ENCODE measurements at regions not wholly inside any gene's neighbourhood (a gene's known extent, or its start where the extent isn't known, plus 50 kb on each side); places are given as distances from the start of the nearest gene placed in this dataset.

GRCh38 chr7:156090988-156091387 lies 278.7 kb upstream of the SHH start:
- no peak overlapping the region for H3K4me3 Mint-ChIP-seq
- H3K27ac Mint-ChIP-seq = no peak overlapping the region
- ATAC-seq = no peak
- peaks cover 5% of the 10 kb centered on the region for H3K27me3 Mint-ChIP-seq (ENCODE audit: low read depth)
- DNase-seq = no peak
- no peaks in the 10 kb centered on the region for H3K36me3 Mint-ChIP-seq (ENCODE audit: low read depth)
- CTCF ChIA-PET = no interaction called here
- H3K4me1 Mint-ChIP-seq (ENCODE audit: low read depth) = peaks cover 15% of the 10 kb centered on the region
- peaks cover 6% of the 10 kb centered on the region for H3K9me3 Mint-ChIP-seq (ENCODE audit: insufficient read depth)
- POLR2A ChIA-PET = no interaction called here

- H3K27ac Mint-ChIP-seq = no peak overlapping the region
- peaks cover 6% of the 10 kb centered on the region for H3K9me3 Mint-ChIP-seq (ENCODE audit: insufficient read depth)
- DNase-seq (no peak), ATAC-seq (no peak)
- H3K4me1 Mint-ChIP-seq (ENCODE audit: low read depth) = peaks cover 7% of the 10 kb centered on the region
- no peak overlapping the region for H3K4me3 Mint-ChIP-seq
- H3K36me3 Mint-ChIP-seq (ENCODE audit: low read depth) = no peaks in the 10 kb centered on the region
- CTCF ChIA-PET = no interaction called here
- H3K27me3 Mint-ChIP-seq (ENCODE audit: low read depth) = peaks cover 5% of the 10 kb centered on the region
- POLR2A ChIA-PET = no interaction called here
These were observed 277.0 kb upstream of the SHH start for GRCh38 chr7:156089222-156089621.

DNA sequence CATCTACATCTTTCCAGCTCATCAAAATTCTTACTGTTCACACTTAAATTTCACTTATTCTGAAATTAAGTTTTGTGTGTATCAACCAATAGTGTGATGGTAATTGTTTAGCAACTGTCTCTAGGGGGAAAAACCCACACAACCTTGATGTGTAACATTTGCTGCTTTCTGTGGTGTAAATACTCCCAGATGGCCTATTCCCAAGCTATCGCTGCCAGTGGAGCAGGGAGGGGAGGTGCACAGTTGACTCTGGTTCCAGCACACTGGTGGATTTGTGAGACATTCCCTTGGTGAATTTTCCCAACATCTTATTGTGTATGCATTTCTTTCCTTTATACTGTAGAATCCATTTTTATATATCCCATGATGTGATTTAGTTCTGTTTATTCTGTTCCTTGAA lies 275.9 kb upstream of the SHH start:
- Mint-ChIP-seq H3K4me3 (no peak overlapping the region), H3K27me3 (ENCODE audit: low read depth) (peaks cover 5% of the 10 kb centered on the region), H3K36me3 (ENCODE audit: low read depth) (no peaks in the 10 kb centered on the region), H3K9me3 (ENCODE audit: insufficient read depth) (no peaks in the 10 kb centered on the region), H3K27ac (no peak overlapping the region), H3K4me1 (ENCODE audit: low read depth) (peaks cover 7% of the 10 kb centered on the region)
- DNase-seq = no peak
- ChIA-PET POLR2A (no interaction called here), CTCF (no interaction called here)
- ATAC-seq = no peak

DNA sequence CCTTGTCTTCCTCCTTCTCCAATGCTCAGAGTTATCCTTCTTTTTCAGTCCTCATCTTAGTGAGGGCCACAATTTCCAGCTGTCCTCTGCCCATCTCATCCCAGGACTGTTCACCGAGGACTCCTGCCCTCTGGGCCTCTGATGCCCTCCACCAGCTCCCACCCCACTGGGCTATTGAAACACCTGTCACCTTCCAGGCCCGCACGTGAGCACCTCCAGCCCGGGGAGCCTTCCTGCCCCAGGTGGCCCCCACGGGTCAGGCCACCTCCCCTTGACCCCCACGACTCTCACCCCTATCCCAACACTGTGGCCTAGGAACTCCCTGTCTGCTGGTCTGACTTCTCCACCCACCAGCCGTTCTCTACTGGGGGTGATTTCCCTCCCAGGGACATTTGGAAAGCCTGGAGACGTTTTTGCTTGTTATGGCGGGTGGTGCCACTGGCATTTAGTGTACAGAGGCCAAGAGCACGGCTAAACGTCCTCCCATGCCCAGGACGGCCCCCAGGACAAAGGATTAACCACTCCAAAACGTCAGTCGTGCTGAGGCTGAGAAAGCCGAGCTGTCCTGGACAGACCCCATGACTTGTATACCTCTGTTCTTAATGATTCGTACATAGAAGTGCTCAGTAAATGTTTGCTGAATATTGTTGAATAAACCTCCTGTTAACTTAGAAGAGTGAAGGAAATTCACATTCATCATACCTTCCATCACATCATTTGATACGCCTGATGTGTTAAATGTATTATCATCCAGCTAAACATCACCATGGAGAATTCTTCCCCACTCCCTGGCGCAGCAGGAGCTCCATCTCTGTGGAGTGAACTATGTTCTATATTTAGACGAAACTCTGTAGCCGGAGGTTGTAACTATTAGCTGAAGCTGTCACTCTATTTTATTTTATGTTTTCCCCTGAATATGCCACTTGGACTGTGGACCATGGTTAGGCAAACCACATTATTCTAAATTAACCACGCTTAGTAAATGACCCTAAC lies 270.1 kb upstream of the SHH start:
- DNase-seq (no peak), ATAC-seq (no peak)
- no peak overlapping the region for H3K27ac Mint-ChIP-seq
- H3K9me3 Mint-ChIP-seq (ENCODE audit: insufficient read depth) = no peaks in the 10 kb centered on the region
- H3K4me3 Mint-ChIP-seq = no peak overlapping the region
- CTCF ChIA-PET = no interaction called here
- H3K36me3 Mint-ChIP-seq (ENCODE audit: low read depth) = no peaks in the 10 kb centered on the region
- POLR2A ChIA-PET = no interaction called here
- H3K4me1 Mint-ChIP-seq (ENCODE audit: low read depth) = no peaks in the 10 kb centered on the region
- H3K27me3 Mint-ChIP-seq (ENCODE audit: low read depth) = peaks cover 5% of the 10 kb centered on the region

DNA sequence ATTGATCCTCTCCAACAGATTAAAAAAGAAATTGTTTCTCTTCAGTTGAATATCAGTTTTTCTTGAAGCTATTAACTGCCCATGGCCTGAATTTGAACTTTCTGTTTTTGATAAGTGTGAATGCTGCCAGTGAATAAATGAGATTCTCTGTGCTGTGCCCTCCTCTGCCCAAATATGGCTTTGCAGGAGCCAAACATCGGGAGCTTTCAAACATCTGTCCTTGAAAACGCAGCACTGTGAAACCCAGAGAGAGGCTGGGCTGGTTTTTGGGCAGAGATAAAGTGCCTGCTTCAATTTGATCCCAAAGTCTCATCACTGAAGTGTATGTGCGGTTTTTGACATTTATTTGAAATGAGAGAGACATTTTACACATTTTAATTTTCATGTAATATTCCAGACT lies 268.3 kb upstream of the SHH start:
- ATAC-seq = no peak
- Mint-ChIP-seq H3K36me3 (ENCODE audit: low read depth) (no peaks in the 10 kb centered on the region), H3K27me3 (ENCODE audit: low read depth) (peaks cover 7% of the 10 kb centered on the region), H3K4me1 (ENCODE audit: low read depth) (no peaks in the 10 kb centered on the region), H3K9me3 (ENCODE audit: insufficient read depth) (no peaks in the 10 kb centered on the region), H3K4me3 (no peak overlapping the region), H3K27ac (no peak overlapping the region)
- DNase-seq = no peak
- ChIA-PET POLR2A (no interaction called here), CTCF (no interaction called here)

- no peak for ATAC-seq
- peaks cover 7% of the 10 kb centered on the region for H3K27me3 Mint-ChIP-seq (ENCODE audit: low read depth)
- no peaks in the 10 kb centered on the region for H3K4me1 Mint-ChIP-seq (ENCODE audit: low read depth)
- H3K4me3 Mint-ChIP-seq = no peak overlapping the region
- no peak overlapping the region for H3K27ac Mint-ChIP-seq
- no peak for DNase-seq
- no peaks in the 10 kb centered on the region for H3K9me3 Mint-ChIP-seq (ENCODE audit: insufficient read depth)
- ChIA-PET POLR2A (no interaction called here), CTCF (no interaction called here)
- H3K36me3 Mint-ChIP-seq (ENCODE audit: low read depth) = no peaks in the 10 kb centered on the region
These were observed 267.8 kb upstream of the SHH start for GRCh38 chr7:156080046-156080445.

DNA sequence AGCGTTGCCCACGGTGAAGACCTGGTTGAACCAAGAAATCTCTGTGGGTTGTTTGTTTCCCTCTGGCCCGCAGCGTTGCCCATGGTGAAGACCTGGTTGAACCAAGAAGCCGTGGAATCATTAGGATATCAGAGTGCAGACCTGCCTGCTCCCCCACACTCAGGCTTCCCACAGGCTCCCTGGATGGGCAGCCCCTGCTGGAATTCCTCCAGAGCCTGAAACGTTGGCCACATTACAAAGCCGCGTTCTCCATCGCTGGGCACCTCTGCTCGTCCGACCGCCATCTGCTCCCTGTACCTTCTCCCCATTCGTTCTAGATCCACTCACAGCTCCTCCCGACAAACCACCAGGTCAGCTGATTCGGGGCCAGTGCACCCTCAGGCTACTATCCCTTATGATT lies 266.9 kb upstream of the SHH start:
- no peaks in the 10 kb centered on the region for H3K4me1 Mint-ChIP-seq (ENCODE audit: low read depth)
- ChIA-PET CTCF (no interaction called here), POLR2A (no interaction called here)
- H3K27me3 Mint-ChIP-seq (ENCODE audit: low read depth) = peaks cover 7% of the 10 kb centered on the region
- no peaks in the 10 kb centered on the region for H3K9me3 Mint-ChIP-seq (ENCODE audit: insufficient read depth)
- no peak overlapping the region for H3K27ac Mint-ChIP-seq
- ATAC-seq (no peak), DNase-seq (no peak)
- H3K36me3 Mint-ChIP-seq (ENCODE audit: low read depth) = no peaks in the 10 kb centered on the region
- H3K4me3 Mint-ChIP-seq = no peak overlapping the region

DNA sequence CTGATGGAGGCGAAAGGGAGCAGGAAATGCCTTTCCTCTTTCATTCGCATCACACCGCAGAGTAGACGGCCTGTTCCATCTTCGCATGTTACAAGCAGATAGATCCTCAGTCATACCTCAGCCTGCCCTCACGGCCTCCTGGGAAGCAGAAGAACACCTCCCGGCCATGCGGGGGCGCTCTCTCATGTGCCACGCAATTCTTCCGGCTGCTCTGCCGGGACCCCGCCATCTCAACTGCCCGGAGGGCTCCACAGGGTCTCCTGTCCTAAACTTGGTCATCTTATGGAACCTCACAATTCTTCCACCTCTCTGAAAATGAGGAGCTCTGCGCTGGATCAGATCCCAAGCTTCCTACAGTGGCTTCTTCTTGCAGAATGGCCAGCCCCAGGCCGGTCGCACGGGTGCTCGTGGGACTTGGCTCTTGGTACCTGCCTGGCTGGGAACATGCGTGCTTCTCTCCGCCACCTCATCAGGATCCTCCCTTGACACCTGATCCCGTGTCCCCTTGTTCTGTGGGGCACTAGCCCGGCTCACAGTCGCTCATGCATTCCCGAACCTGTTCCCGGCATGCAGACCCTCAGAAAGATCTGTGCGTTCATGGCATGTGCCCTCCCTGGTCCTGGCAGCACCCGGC lies 262.8 kb upstream of the SHH start:
- Mint-ChIP-seq H3K4me3 (no peak overlapping the region), H3K36me3 (ENCODE audit: low read depth) (no peaks in the 10 kb centered on the region), H3K9me3 (ENCODE audit: insufficient read depth) (no peaks in the 10 kb centered on the region), H3K27ac (no peak overlapping the region), H3K27me3 (ENCODE audit: low read depth) (peaks cover 4% of the 10 kb centered on the region), H3K4me1 (ENCODE audit: low read depth) (no peaks in the 10 kb centered on the region)
- DNase-seq (no peak), ATAC-seq (no peak)
- CTCF ChIA-PET = no interaction called here
- POLR2A ChIA-PET = no interaction called here

DNA sequence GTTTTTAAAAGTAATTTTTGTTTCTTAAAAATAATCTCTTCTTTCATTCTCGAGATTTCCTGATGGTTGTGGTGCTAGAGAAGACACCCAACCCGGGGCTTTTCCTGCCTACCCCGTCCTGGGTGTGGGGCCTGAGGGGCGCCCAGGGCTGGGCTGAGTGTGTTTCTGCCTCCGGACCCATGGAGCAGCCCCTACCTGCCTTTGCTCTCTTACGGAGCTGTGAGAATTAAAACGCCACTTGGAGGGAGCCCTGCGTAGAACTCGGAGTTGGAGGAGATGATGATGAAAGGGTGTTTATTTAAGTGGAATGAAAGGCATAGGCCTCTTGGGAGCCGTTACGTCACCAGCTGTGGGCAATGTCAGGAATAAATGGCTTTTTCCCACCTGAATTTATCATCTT lies 261.8 kb upstream of the SHH start:
- Mint-ChIP-seq H3K36me3 (ENCODE audit: low read depth) (no peaks in the 10 kb centered on the region), H3K4me1 (ENCODE audit: low read depth) (no peaks in the 10 kb centered on the region), H3K9me3 (ENCODE audit: insufficient read depth) (no peaks in the 10 kb centered on the region), H3K27ac (no peak overlapping the region), H3K27me3 (ENCODE audit: low read depth) (peaks cover 4% of the 10 kb centered on the region), H3K4me3 (no peak overlapping the region)
- CTCF ChIA-PET = no interaction called here
- DNase-seq (no peak), ATAC-seq (no peak)
- POLR2A ChIA-PET = no interaction called here

- DNase-seq = no peak
- Mint-ChIP-seq H3K27me3 (ENCODE audit: low read depth) (peaks cover 4% of the 10 kb centered on the region), H3K27ac (no peak overlapping the region), H3K4me3 (no peak overlapping the region), H3K4me1 (ENCODE audit: low read depth) (no peaks in the 10 kb centered on the region), H3K36me3 (ENCODE audit: low read depth) (no peaks in the 10 kb centered on the region), H3K9me3 (ENCODE audit: insufficient read depth) (no peaks in the 10 kb centered on the region)
- ChIA-PET CTCF (no interaction called here), POLR2A (no interaction called here)
- no peak for ATAC-seq
These were observed 261.2 kb upstream of the SHH start for GRCh38 chr7:156073366-156074052.

DNA sequence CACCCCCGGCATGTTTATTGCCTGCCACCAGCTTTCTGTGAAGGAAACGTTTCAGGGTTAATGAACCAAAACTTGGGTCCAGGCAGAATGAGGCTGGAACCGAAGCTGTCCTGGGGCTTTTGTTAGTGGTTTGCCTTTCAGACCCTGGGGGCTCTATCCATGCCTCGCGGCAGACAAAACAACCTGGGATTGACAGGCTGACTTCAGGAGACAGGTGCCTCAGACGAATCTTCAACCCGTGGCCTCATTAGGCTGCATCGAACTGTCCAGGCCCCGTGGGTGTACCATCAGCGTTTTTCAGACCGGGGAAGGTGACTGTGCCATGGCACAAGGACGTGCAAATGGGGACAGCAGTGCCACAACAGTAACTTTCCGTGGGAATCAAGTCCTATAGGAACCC lies 259.3 kb upstream of the SHH start:
- Mint-ChIP-seq H3K4me3 (no peak overlapping the region), H3K27me3 (ENCODE audit: low read depth) (no peaks in the 10 kb centered on the region), H3K9me3 (ENCODE audit: insufficient read depth) (no peaks in the 10 kb centered on the region), H3K27ac (no peak overlapping the region), H3K36me3 (ENCODE audit: low read depth) (no peaks in the 10 kb centered on the region), H3K4me1 (ENCODE audit: low read depth) (no peaks in the 10 kb centered on the region)
- DNase-seq = no peak
- ATAC-seq = no peak
- CTCF ChIA-PET = no interaction called here
- POLR2A ChIA-PET = no interaction called here

- no peaks in the 10 kb centered on the region for H3K9me3 Mint-ChIP-seq (ENCODE audit: insufficient read depth)
- no peak overlapping the region for H3K4me3 Mint-ChIP-seq
- H3K27ac Mint-ChIP-seq = no peak overlapping the region
- POLR2A ChIA-PET = no interaction called here
- CTCF ChIA-PET = no interaction called here
- ATAC-seq (no peak), DNase-seq (no peak)
- H3K27me3 Mint-ChIP-seq (ENCODE audit: low read depth) = no peaks in the 10 kb centered on the region
- H3K4me1 Mint-ChIP-seq (ENCODE audit: low read depth) = no peaks in the 10 kb centered on the region
- no peaks in the 10 kb centered on the region for H3K36me3 Mint-ChIP-seq (ENCODE audit: low read depth)
These were observed 257.6 kb upstream of the SHH start for GRCh38 chr7:156069891-156070290.

All from activated CD8-positive, alpha-beta T cell treated with anti-CD3 and anti-CD28 coated beads, Interleukin-2, amount 10 ng/mL, durations not matched to agents 7 days and 5 days (primary cell).